SIG-M5 (cell line): ENCODE measurements at regions not wholly inside any gene's neighbourhood (a gene's known extent, or its start where the extent isn't known, plus 50 kb on each side); places are given as distances from the start of the nearest gene placed in this dataset.
"Not testable (repeated sequence)": the region's sequence is repeated elsewhere in the genome, so short reads cannot be mapped to it uniquely, and the experiment has no call there.

Source experiments
- DNase-seq: peaks from one replicate; lab custom pipeline; 2025; lab: John Stamatoyannopoulos, UW

GRCh38 chr4:44964086-44964485, 237.7 kb upstream of the GNPDA2 start:
- not testable (repeated sequence) for DNase-seq

- DNase-seq, result no peak
Measured at GRCh38 chr4:44961001-44961755, 234.8 kb upstream of the GNPDA2 start.

- no peak for DNase-seq
Measured at GRCh38 chr4:44931720-44932119, 205.4 kb upstream of the GNPDA2 start.

- DNase-seq, result no peak
Measured at GRCh38 chr4:44928785-44929184, 202.4 kb upstream of the GNPDA2 start.

GRCh38 chr4:44927399-44928380, 201.3 kb upstream of the GNPDA2 start:
- DNase-seq, result no peak

GRCh38 chr4:44916411-44916810, 190.1 kb upstream of the GNPDA2 start:
- no peak for DNase-seq

GRCh38 chr4:44914748-44915147, 188.4 kb upstream of the GNPDA2 start:
- no peak for DNase-seq

- no peak for DNase-seq
Measured at GRCh38 chr4:44914223-44914622, 187.9 kb upstream of the GNPDA2 start.

GRCh38 chr4:44912980-44913379, 186.6 kb upstream of the GNPDA2 start:
- DNase-seq, result no peak

- DNase-seq, result no peak
Measured at GRCh38 chr4:44908565-44908964, 182.2 kb upstream of the GNPDA2 start.

- DNase-seq, result no peak
Measured at GRCh38 chr4:44872246-44872645, 145.9 kb upstream of the GNPDA2 start.

- no peak for DNase-seq
Measured at GRCh38 chr4:44871133-44871532, 144.8 kb upstream of the GNPDA2 start.

- no peak for DNase-seq
Measured at GRCh38 chr4:44869985-44870384, 143.6 kb upstream of the GNPDA2 start.

GRCh38 chr4:44869222-44869882, 143.0 kb upstream of the GNPDA2 start:
- DNase-seq, result no peak

GRCh38 chr4:44861756-44862155, 135.4 kb upstream of the GNPDA2 start:
- DNase-seq, result peak; percentile 27

- DNase-seq, result no peak
Measured at GRCh38 chr4:44859477-44859876, 133.1 kb upstream of the GNPDA2 start.

GRCh38 chr4:44848466-44848865, 122.1 kb upstream of the GNPDA2 start:
- no peak for DNase-seq

- no peak for DNase-seq
Measured at GRCh38 chr4:44845993-44846392, 119.6 kb upstream of the GNPDA2 start.

GRCh38 chr4:44845309-44845708, 119.0 kb upstream of the GNPDA2 start:
- DNase-seq, result no peak

GRCh38 chr4:44842531-44842930, 116.2 kb upstream of the GNPDA2 start:
- DNase-seq, result no peak

- no peak for DNase-seq
Measured at GRCh38 chr4:44817930-44818329, 91.6 kb upstream of the GNPDA2 start.

GRCh38 chr4:44806071-44806470, 79.7 kb upstream of the GNPDA2 start:
- no peak for DNase-seq

- no peak for DNase-seq
Measured at GRCh38 chr4:44804301-44804700, 77.9 kb upstream of the GNPDA2 start.
